Tibial artery (tissue), 4 donors: ENCODE measurements at regions not wholly inside any gene's neighbourhood (a gene's known extent, or its start where the extent isn't known, plus 50 kb on each side); places are given as distances from the start of the nearest gene placed in this dataset.

Source experiments
- DNase-seq, 2 donors: peaks; one replicate each; pipeline ENCODE4 v3.0.0-alpha.2; 2019
- H3K27ac ChIP-seq, 2 donors: fragments of 200-600 bp; sonication (generic) in 1 of 2; 1 replicate in 1 of 2; 2 replicates in 1 of 2; pipeline ENCODE4 v1.5.1; 2018 to 2019; ENCODE audit warnings: mild to moderate bottlenecking in 1 of 2
- H3K27me3 ChIP-seq, 2 donors: fragments of 200-600 bp; sonication (generic) in 1 of 2; one replicate each; pipeline versions ENCODE4 v1.5.1 to v1.6.0; 2016 to 2019
- H3K36me3 ChIP-seq, 3 donors: fragments of 200-600 bp; sonication (generic) in 2 of 3; one replicate each; pipeline ENCODE4 v1.5.1; 2016 to 2019; ENCODE audit warnings: mild to moderate bottlenecking in 2 of 3
- H3K4me1 ChIP-seq, 4 donors: fragments of 200-600 bp; sonication (generic) in 2 of 4; 1 replicate in 3 of 4; 2 replicates in 1 of 4; pipeline ENCODE4 v1.5.1; 2016 to 2019
- H3K4me3 ChIP-seq, 2 donors: fragments of 200-600 bp; sonication (generic) in 1 of 2; 1 replicate in 1 of 2; 2 replicates in 1 of 2; pipeline ENCODE4 v1.5.1; 2018 to 2019; ENCODE audit warnings: mild to moderate bottlenecking in 2 of 2
- H3K9me3 ChIP-seq, 3 donors: fragments of 200-600 bp; sonication (generic) in 1 of 3; one replicate each; pipeline ENCODE4 v1.5.1; 2016 to 2019
- CTCF ChIP-seq, 2 experiments: fragments of 200-600 bp in 1 of 2; fragments of 450-650 bp in 1 of 2; IDR thresholded peaks; one replicate each; pipeline ENCODE4 v1.5.1; 2017 to 2019; ENCODE audit warnings: antibody characterized with exemption in 2 of 2, mild to moderate bottlenecking in 1 of 2, moderate library complexity in 1 of 2
- intact Hi-C: fragments of 100-400 bp; cut with DNase I; formaldehyde crosslinking; loops from one replicate; pipeline ENCODE4 v1.15.0; 2023; ENCODE audit warnings: low total_unique reads

DNA sequence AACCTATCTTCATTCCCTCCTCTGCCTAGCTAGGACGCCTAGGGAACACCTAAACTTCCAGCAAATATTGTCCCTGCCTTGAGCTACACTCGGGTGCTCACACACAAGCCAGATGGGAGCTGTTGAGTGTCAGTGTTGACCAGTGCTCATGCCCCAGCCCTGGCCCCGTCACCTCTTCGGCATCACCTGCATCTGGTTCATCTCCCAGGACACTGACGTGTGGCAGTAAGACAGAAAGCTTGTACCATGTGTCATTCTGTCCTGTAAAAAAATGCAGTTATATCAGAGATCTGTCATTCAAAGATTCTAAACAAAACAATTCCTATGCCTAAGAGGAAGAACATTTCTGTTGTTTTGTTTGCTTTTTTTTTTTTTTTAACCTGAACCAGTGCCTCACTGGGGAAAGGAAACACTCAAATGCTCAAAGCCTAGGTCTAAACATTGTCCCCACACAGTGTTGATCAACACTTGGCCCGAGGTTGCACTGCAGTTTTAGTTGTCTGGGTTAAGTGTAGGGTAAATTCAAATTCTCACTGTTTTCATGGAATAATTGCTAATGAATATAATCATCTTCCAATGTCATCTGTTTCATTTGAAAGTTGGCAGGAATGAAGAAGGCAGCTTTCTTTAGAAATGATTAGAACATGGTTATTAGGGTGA is 102.7 kb upstream of the SASH1 start:
- H3K27ac ChIP-seq: peak overlapping the region; percentile 51 to 79
- intact Hi-C loops: no loop called here
- no peaks in the 10 kb centered on the region for H3K36me3 ChIP-seq
- TF ChIP-seq CTCF (IDR thresholded peaks at IDR 0.05): no peak
- no peaks in the 10 kb centered on the region for H3K27me3 ChIP-seq
- H3K9me3 ChIP-seq: no peaks in the 10 kb centered on the region
- H3K4me3 ChIP-seq: no peak overlapping the region
- H3K4me1 ChIP-seq: peaks cover 0 to 64% (median 42%) of the 10 kb centered on the region in 4 donors
- DNase-seq: no peak

GRCh38 chr6:148240461-148240840 is 102.2 kb upstream of the SASH1 start:
- no peak overlapping the region for H3K4me3 ChIP-seq
- peaks cover 0 to 69% (median 46%) of the 10 kb centered on the region in 4 donors for H3K4me1 ChIP-seq
- peak overlapping the region; percentile 51 to 79 for H3K27ac ChIP-seq
- no peak for DNase-seq
- no peaks in the 10 kb centered on the region for H3K27me3 ChIP-seq
- H3K9me3 ChIP-seq: no peaks in the 10 kb centered on the region
- H3K36me3 ChIP-seq: no peaks in the 10 kb centered on the region
- intact Hi-C loops: no loop called here
- TF ChIP-seq CTCF (IDR thresholded peaks at IDR 0.05): no peak

- Histone ChIP-seq H3K4me1 (peaks cover 0 to 74% (median 47%) of the 10 kb centered on the region in 4 donors), H3K27ac (peak overlapping the region; percentile 51 to 79), H3K27me3 (no peaks in the 10 kb centered on the region), H3K4me3 (no peak overlapping the region), H3K9me3 (no peaks in the 10 kb centered on the region), H3K36me3 (no peaks in the 10 kb centered on the region)
- intact Hi-C loops: no loop called here
- TF ChIP-seq CTCF (IDR thresholded peaks at IDR 0.05): no peak
- DNase-seq: no peak
Measured at GRCh38 chr6:148240861-148241477, 101.7 kb upstream of the SASH1 start.

DNA sequence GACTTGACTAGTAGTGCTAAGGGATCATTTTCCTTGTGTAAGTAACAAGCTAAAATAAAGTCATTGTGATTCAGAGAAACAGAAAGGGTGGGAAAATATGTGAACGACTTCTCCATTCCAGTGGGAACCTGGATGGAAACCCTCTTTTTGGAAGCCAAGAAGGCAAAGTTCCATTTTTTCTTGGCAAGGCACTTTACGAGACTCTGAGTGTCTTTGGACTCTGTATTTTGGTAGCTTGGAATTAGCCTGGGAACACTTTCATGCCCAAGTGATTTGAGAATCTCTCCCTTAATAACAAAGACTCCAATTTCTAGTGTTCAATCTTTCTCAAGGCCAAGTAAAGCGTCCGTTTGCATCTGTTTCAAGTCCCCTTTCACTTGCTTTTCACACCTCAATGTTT is 100.5 kb upstream of the SASH1 start:
- intact Hi-C loops: no loop called here
- peak overlapping the region; percentile 51 to 79 for H3K27ac ChIP-seq
- DNase-seq: no peak
- H3K36me3 ChIP-seq: no peaks in the 10 kb centered on the region
- H3K9me3 ChIP-seq: no peaks in the 10 kb centered on the region
- no peaks in the 10 kb centered on the region for H3K27me3 ChIP-seq
- no peak for TF ChIP-seq CTCF (IDR thresholded peaks at IDR 0.05)
- peaks cover 0 to 84% (median 47%) of the 10 kb centered on the region in 4 donors for H3K4me1 ChIP-seq
- H3K4me3 ChIP-seq: peak overlapping the region in 1 of 2 donors; percentile 3

DNA sequence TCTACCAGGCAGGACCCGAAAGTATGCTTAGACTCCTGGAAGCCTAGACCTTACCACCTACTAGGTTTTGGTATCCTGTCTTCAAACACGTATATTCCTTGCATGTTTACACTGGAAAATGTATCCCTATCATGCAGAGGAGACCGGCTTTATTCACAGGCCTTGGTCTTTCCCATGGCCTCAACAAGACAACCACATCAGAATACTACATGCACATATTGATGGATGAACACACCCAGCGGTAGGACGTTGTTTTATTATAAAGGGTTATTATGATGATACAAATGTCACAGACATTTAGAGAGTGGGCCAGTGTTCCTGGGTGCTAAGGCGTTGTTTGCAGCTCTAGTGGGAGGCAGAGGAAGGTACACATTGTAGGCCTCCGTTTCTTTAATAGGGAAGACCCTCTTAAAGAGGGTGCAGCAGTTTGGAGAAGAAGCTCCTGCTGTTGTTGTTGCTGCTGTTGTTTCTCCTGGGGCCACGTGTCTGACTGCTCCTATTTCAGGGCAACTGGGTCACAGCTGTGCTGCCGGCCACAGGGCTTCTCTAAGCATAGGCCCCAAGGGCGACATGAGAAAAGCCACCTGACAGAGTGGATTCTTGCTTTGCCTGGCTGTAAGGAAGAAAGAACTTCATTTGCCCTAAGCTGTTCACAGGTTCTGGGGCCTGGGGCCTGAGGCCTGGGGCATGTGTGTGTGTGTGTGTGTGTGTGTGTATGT is 98.3 kb upstream of the SASH1 start:
- H3K27ac ChIP-seq: peak overlapping the region; percentile 72 to 79
- no peaks in the 10 kb centered on the region for H3K27me3 ChIP-seq
- no peaks in the 10 kb centered on the region for H3K36me3 ChIP-seq
- no peak overlapping the region for H3K4me3 ChIP-seq
- intact Hi-C loops: no loop called here
- peaks cover 0 to 91% (median 51%) of the 10 kb centered on the region in 4 donors for H3K4me1 ChIP-seq
- no peak for DNase-seq
- no peaks in the 10 kb centered on the region for H3K9me3 ChIP-seq
- no peak for TF ChIP-seq CTCF (IDR thresholded peaks at IDR 0.05)
